Fibroblast of lung (primary cell): ENCODE measurements at regions not wholly inside any gene's neighbourhood (a gene's known extent, or its start where the extent isn't known, plus 50 kb on each side); places are given as distances from the start of the nearest gene placed in this dataset.

Experiments used
- DNase-seq, 2 donors: peaks; one replicate each; pipeline versions ENCODE4 v3.0.0 to v3.0.0-alpha.2; 2010; ENCODE audit warnings: low read depth in 2 of 2
- H2AFZ ChIP-seq: 2 replicates; pipeline ENCODE4 v1.5.1; 2012; ENCODE audit warnings: low read length, control low read depth, inconsistent platforms
- H3K27ac ChIP-seq: 2 replicates; pipeline ENCODE4 v1.5.1; 2011; ENCODE audit warnings: low read length, control low read depth; ENCODE audit not compliant: insufficient read depth
- H3K27me3 ChIP-seq: 2 replicates; pipeline ENCODE4 v1.5.1; 2011; ENCODE audit warnings: mild to moderate bottlenecking, low read length; ENCODE audit not compliant: control insufficient read depth, insufficient read depth
- H3K36me3 ChIP-seq: 2 replicates; pipeline ENCODE4 v1.5.1; 2011; ENCODE audit warnings: low read length; ENCODE audit not compliant: control insufficient read depth, insufficient read depth
- H3K4me1 ChIP-seq: 2 replicates; pipeline ENCODE4 v1.5.1; 2011; ENCODE audit warnings: low read length; ENCODE audit not compliant: control insufficient read depth, insufficient read depth; ENCODE audit errors: extremely low read depth
- H3K4me2 ChIP-seq: 2 replicates; pipeline ENCODE4 v1.5.1; 2011; ENCODE audit warnings: low read length, control low read depth; ENCODE audit not compliant: insufficient read depth; ENCODE audit errors: extremely low read depth
- H3K4me3 ChIP-seq, 4 experiments: fragments of 200-600 bp in 1 of 4; sonication (generic) in 1 of 4; replicated peaks in 1 of 4; 2 replicates each; pipeline ENCODE4 v1.5.1; 2011 to 2016; ENCODE audit warnings: low read length in 4 of 4, low read depth in 3 of 4, mild to moderate bottlenecking in 3 of 4, control low read depth in 2 of 4, inconsistent platforms in 1 of 4, mixed read lengths in 1 of 4; ENCODE audit not compliant: insufficient read depth in 1 of 4; ENCODE audit errors: control extremely low read depth in 1 of 4
- H3K79me2 ChIP-seq: 2 replicates; pipeline ENCODE4 v1.5.1; 2012; ENCODE audit warnings: mild to moderate bottlenecking, low read length, inconsistent platforms; ENCODE audit not compliant: control insufficient read depth, insufficient read depth
- H3K9ac ChIP-seq: 2 replicates; pipeline ENCODE4 v1.5.1; 2011; ENCODE audit warnings: mild to moderate bottlenecking, low read length, control low read depth; ENCODE audit not compliant: insufficient read depth
- H3K9me3 ChIP-seq: 2 replicates; pipeline ENCODE4 v1.5.1; 2012; ENCODE audit warnings: low read depth, low read length; ENCODE audit not compliant: control insufficient read depth, insufficient read depth
- H4K20me1 ChIP-seq: 2 replicates; pipeline ENCODE4 v1.5.1; 2011; ENCODE audit warnings: low read length; ENCODE audit not compliant: control insufficient read depth, insufficient read depth; ENCODE audit errors: extremely low read depth
- EZH2 ChIP-seq: IDR thresholded peaks from 2 replicates; pipeline ENCODE4 v1.5.1; 2012; ENCODE audit warnings: low read length, control low read depth, mild to moderate bottlenecking; ENCODE audit errors: missing control alignments
- TF ChIP-seq, protein P1 (sequence below), 2 donors: IDR thresholded peaks in 1 of 2; conservative IDR thresholded peaks in 1 of 2; 1 replicate in 1 of 2; 2 replicates in 1 of 2; pipeline ENCODE4 v1.5.1; 2011 to 2012; ENCODE audit warnings: low read length in 2 of 2, control low read depth in 1 of 2, inconsistent platforms in 1 of 2, low read depth in 1 of 2, mild to moderate bottlenecking in 1 of 2

DNA sequence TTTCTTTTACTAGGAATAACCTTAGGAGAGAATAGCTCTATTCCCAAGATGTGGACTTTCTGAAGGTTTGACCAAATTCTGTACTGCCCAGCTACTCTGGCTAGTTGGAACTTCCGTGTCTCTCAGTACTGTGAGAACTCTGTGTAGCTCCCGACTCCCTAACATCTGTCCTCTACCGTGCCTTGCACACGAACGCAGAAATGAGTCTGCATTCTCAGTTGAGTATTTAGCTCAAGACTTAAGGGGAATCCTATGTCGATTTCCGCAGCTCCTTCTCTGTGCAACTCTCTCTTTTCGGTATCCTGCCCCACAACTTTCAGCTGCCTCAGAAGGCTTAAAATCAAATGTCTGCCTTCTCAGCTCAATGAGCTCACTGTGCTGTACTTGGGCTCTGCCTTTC lies 86.7 kb upstream of the EPHB3 start:
- Histone ChIP-seq H3K27me3 (peaks cover 17% of the 10 kb centered on the region), H3K4me1 (no peaks in the 10 kb centered on the region), H2AFZ (no peak overlapping the region), H4K20me1 (no peaks in the 10 kb centered on the region), H3K9me3 (no peaks in the 10 kb centered on the region), H3K79me2 (no peaks in the 10 kb centered on the region), H3K27ac (no peak overlapping the region), H3K9ac (no peak overlapping the region), H3K4me3 (no peak overlapping the region), H3K36me3 (no peaks in the 10 kb centered on the region), H3K4me2 (no peak overlapping the region)
- TF ChIP-seq, protein P1, sequence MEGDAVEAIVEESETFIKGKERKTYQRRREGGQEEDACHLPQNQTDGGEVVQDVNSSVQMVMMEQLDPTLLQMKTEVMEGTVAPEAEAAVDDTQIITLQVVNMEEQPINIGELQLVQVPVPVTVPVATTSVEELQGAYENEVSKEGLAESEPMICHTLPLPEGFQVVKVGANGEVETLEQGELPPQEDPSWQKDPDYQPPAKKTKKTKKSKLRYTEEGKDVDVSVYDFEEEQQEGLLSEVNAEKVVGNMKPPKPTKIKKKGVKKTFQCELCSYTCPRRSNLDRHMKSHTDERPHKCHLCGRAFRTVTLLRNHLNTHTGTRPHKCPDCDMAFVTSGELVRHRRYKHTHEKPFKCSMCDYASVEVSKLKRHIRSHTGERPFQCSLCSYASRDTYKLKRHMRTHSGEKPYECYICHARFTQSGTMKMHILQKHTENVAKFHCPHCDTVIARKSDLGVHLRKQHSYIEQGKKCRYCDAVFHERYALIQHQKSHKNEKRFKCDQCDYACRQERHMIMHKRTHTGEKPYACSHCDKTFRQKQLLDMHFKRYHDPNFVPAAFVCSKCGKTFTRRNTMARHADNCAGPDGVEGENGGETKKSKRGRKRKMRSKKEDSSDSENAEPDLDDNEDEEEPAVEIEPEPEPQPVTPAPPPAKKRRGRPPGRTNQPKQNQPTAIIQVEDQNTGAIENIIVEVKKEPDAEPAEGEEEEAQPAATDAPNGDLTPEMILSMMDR (conservative IDR thresholded peaks at IDR 0.05 in 1 of 2, IDR thresholded peaks at IDR 0.05 in 1 of 2; ENCODE audit: low read depth in 1 of 2, low read length in 2 of 2) = no peak
- no peak for TF ChIP-seq EZH2
- DNase-seq = no peak

DNA sequence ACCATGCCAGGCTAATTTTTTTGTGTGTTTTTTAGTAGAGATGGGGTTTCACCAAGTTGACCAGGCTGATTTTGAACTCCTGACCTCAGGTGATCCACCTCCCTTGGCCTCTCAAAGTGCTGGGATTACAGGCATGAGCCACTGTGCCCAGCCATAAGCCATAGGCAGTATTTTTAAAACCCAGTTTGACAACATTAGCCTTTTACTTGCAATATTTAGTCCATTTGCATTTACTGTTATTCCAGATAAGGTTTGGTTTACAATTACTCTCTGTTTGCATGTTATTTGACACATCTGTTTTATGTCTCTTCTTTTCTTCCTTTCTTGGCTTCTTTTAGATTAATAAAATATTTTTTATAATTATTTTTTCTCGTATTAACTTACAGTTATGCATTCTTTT lies 83.6 kb upstream of the EPHB3 start:
- Histone ChIP-seq H3K36me3 (no peaks in the 10 kb centered on the region), H3K27me3 (peaks cover 20% of the 10 kb centered on the region), H3K9me3 (no peaks in the 10 kb centered on the region), H4K20me1 (no peaks in the 10 kb centered on the region), H3K79me2 (no peaks in the 10 kb centered on the region), H3K4me1 (no peaks in the 10 kb centered on the region), H3K9ac (no peak overlapping the region), H3K4me3 (no peak overlapping the region), H2AFZ (no peak overlapping the region), H3K27ac (no peak overlapping the region), H3K4me2 (no peak overlapping the region)
- TF ChIP-seq EZH2 = no peak
- TF ChIP-seq, protein P1 (conservative IDR thresholded peaks at IDR 0.05 in 1 of 2, IDR thresholded peaks at IDR 0.05 in 1 of 2; ENCODE audit: low read depth in 1 of 2, low read length in 2 of 2) = no peak
- no peak for DNase-seq

DNA sequence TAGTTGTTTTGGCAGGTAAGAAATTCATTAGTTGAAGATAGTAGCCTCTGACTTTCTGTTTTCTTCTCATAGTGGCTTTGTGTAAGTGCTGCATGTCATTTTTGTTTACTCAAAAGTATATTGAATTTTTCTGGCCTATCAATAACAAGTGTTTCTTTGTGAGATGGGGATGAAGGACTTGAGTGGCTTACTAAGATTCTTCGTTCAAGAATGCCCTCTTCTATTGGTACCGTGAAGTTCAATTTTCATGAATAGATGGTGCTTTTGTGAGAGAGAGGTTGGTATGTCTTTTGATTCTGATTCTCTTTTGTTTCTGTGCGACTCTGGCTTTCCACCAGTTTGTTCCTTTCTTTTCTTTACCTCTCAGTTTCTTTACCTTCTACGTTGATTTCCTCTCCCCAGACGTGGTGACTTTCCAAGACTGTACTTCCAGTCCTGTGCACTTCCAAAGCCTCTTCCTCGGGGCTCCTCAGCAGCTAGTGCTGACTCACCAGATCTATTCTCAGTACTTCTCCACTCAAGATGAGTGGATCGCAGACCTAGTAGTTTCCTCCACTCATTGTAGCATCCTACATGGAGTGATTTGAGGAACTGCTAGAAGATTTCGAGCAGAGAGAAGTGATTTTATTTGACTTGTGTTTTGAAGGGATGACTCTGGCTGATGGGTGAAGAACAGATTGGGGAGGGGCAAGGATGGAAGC lies 82.0 kb upstream of the EPHB3 start:
- Histone ChIP-seq H4K20me1 (no peaks in the 10 kb centered on the region), H3K4me1 (no peaks in the 10 kb centered on the region), H3K79me2 (no peaks in the 10 kb centered on the region), H3K27ac (no peak overlapping the region), H3K4me2 (no peak overlapping the region), H3K9ac (no peak overlapping the region), H2AFZ (no peak overlapping the region), H3K4me3 (no peak overlapping the region), H3K27me3 (peaks cover 12% of the 10 kb centered on the region), H3K9me3 (no peaks in the 10 kb centered on the region), H3K36me3 (no peaks in the 10 kb centered on the region)
- no peak for DNase-seq
- TF ChIP-seq EZH2 = no peak
- TF ChIP-seq, protein P1 (conservative IDR thresholded peaks at IDR 0.05 in 1 of 2, IDR thresholded peaks at IDR 0.05 in 1 of 2; ENCODE audit: low read depth in 1 of 2, low read length in 2 of 2) = no peak
